DND-41 (cell line): ENCODE measurements at regions not wholly inside any gene's neighbourhood (a gene's known extent, or its start where the extent isn't known, plus 50 kb on each side); places are given as distances from the start of the nearest gene placed in this dataset.

Source experiments
- ATAC-seq: fragments of 200-7000 bp; cut with Tn5 transposase; 3 replicates; pipeline ENCODE4 v1.9.1; 2021; ENCODE audit warnings: low read depth; ENCODE audit not compliant: insufficient read depth
- DNase-seq: peaks from one replicate; pipeline ENCODE4 v3.0.0-alpha.2; 2020
- H2AFZ ChIP-seq: 2 replicates; pipeline ENCODE4 v1.6.0; 2012; ENCODE audit warnings: low read depth, low read length
- H3K27ac ChIP-seq: 2 replicates; pipeline ENCODE4 v1.5.1; 2012; ENCODE audit warnings: low read length, inconsistent platforms
- H3K27me3 ChIP-seq: fragments of 200-600 bp; sonication (generic); 2 replicates; pipeline ENCODE4 v1.6.0; 2012; ENCODE audit warnings: low read length, mild to moderate bottlenecking, inconsistent platforms; ENCODE audit not compliant: insufficient read depth, poor library complexity
- H3K36me3 ChIP-seq: 2 replicates; pipeline ENCODE4 v1.5.1; 2012; ENCODE audit warnings: low read length, inconsistent platforms; ENCODE audit not compliant: insufficient read depth
- H3K4me1 ChIP-seq: 2 replicates; pipeline ENCODE4 v1.5.1; 2012; ENCODE audit warnings: mild to moderate bottlenecking, low read length; ENCODE audit not compliant: insufficient read depth
- H3K4me2 ChIP-seq: 2 replicates; pipeline ENCODE4 v1.6.0; 2012; ENCODE audit warnings: mild to moderate bottlenecking, moderate library complexity, low read length, inconsistent platforms; ENCODE audit not compliant: insufficient read depth
- H3K4me3 ChIP-seq, 2 experiments: fragments of 200-600 bp in 1 of 2; shearing (Covaris generic) in 1 of 2; 2 replicates each; pipeline ENCODE4 v1.5.1; 2012 to 2016; ENCODE audit warnings: inconsistent platforms in 2 of 2, low read length in 2 of 2, mild to moderate bottlenecking in 2 of 2, low read depth in 1 of 2, moderate library complexity in 1 of 2
- H3K79me2 ChIP-seq: 2 replicates; pipeline ENCODE4 v1.6.0; 2012; ENCODE audit warnings: low read length, inconsistent platforms; ENCODE audit not compliant: insufficient read depth
- H3K9ac ChIP-seq: 2 replicates; pipeline ENCODE4 v1.6.0; 2012; ENCODE audit warnings: low read depth, mild to moderate bottlenecking, inconsistent platforms, low read length, moderate library complexity
- H3K9me3 ChIP-seq: 2 replicates; pipeline ENCODE4 v1.5.1; 2012; ENCODE audit warnings: low read length, moderate library complexity, mild to moderate bottlenecking, inconsistent platforms; ENCODE audit not compliant: insufficient read depth, severe bottlenecking
- H4K20me1 ChIP-seq: 2 replicates; pipeline ENCODE4 v1.6.0; 2012; ENCODE audit warnings: low read length; ENCODE audit not compliant: insufficient read depth
- EZH2 ChIP-seq: IDR thresholded peaks from 3 replicates; pipeline ENCODE4 v1.6.1; 2012; ENCODE audit warnings: borderline replicate concordance, low read depth, mild to moderate bottlenecking, moderate library complexity, low read length, inconsistent platforms; ENCODE audit not compliant: severe bottlenecking
- TF ChIP-seq, protein P1 (sequence below): IDR thresholded peaks from 2 replicates; pipeline ENCODE4 v1.5.1; 2012; ENCODE audit warnings: borderline replicate concordance, low read length, moderate library complexity, mild to moderate bottlenecking; ENCODE audit not compliant: poor library complexity, severe bottlenecking; ENCODE audit errors: extremely low read depth

GRCh38 chr1:30249446-30250337 is 473.7 kb downstream of the MATN1 start:
- Histone ChIP-seq H3K27ac (no peak overlapping the region), H3K4me2 (no peak overlapping the region), H3K9me3 (no peaks in the 10 kb centered on the region), H3K9ac (no peak overlapping the region), H3K36me3 (no peaks in the 10 kb centered on the region), H3K27me3 (peaks cover 6% of the 10 kb centered on the region), H3K4me1 (no peaks in the 10 kb centered on the region), H2AFZ (no peak overlapping the region), H4K20me1 (no peaks in the 10 kb centered on the region), H3K4me3 (no peak overlapping the region), H3K79me2 (no peaks in the 10 kb centered on the region)
- no peak for DNase-seq
- TF ChIP-seq EZH2 = no peak
- TF ChIP-seq, protein P1, sequence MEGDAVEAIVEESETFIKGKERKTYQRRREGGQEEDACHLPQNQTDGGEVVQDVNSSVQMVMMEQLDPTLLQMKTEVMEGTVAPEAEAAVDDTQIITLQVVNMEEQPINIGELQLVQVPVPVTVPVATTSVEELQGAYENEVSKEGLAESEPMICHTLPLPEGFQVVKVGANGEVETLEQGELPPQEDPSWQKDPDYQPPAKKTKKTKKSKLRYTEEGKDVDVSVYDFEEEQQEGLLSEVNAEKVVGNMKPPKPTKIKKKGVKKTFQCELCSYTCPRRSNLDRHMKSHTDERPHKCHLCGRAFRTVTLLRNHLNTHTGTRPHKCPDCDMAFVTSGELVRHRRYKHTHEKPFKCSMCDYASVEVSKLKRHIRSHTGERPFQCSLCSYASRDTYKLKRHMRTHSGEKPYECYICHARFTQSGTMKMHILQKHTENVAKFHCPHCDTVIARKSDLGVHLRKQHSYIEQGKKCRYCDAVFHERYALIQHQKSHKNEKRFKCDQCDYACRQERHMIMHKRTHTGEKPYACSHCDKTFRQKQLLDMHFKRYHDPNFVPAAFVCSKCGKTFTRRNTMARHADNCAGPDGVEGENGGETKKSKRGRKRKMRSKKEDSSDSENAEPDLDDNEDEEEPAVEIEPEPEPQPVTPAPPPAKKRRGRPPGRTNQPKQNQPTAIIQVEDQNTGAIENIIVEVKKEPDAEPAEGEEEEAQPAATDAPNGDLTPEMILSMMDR = no peak
- no peak for ATAC-seq

- ATAC-seq (no peak), DNase-seq (no peak)
- H3K4me1 ChIP-seq = no peaks in the 10 kb centered on the region
- no peaks in the 10 kb centered on the region for H3K36me3 ChIP-seq
- H3K79me2 ChIP-seq = no peaks in the 10 kb centered on the region
- no peaks in the 10 kb centered on the region for H4K20me1 ChIP-seq
- no peaks in the 10 kb centered on the region for H3K9me3 ChIP-seq
- H2AFZ ChIP-seq = no peak overlapping the region
- no peak overlapping the region for H3K4me2 ChIP-seq
- TF ChIP-seq EZH2 = no peak
- TF ChIP-seq, protein P1 = no peak
- no peak overlapping the region for H3K4me3 ChIP-seq
- no peak overlapping the region for H3K27ac ChIP-seq
- H3K9ac ChIP-seq = no peak overlapping the region
- peaks cover 5% of the 10 kb centered on the region for H3K27me3 ChIP-seq
These were observed 474.6 kb downstream of the MATN1 start for GRCh38 chr1:30248774-30249173.

GRCh38 chr1:30248373-30248772 is 475.0 kb downstream of the MATN1 start:
- TF ChIP-seq, protein P1 = no peak
- TF ChIP-seq EZH2 = no peak
- no peak overlapping the region for H3K9ac ChIP-seq
- H3K27ac ChIP-seq = no peak overlapping the region
- no peaks in the 10 kb centered on the region for H3K79me2 ChIP-seq
- H3K9me3 ChIP-seq = no peaks in the 10 kb centered on the region
- H2AFZ ChIP-seq = no peak overlapping the region
- H3K4me1 ChIP-seq = no peaks in the 10 kb centered on the region
- ATAC-seq (no peak), DNase-seq (no peak)
- no peak overlapping the region for H3K4me2 ChIP-seq
- no peaks in the 10 kb centered on the region for H3K36me3 ChIP-seq
- H4K20me1 ChIP-seq = no peaks in the 10 kb centered on the region
- H3K27me3 ChIP-seq = peaks cover 3% of the 10 kb centered on the region
- H3K4me3 ChIP-seq = no peak overlapping the region
